Activated naive CD4-positive, alpha-beta T cell treated with Interleukin-2 at 50 U/mL for 16 hours (primary cell): ENCODE measurements at regions not wholly inside any gene's neighbourhood (a gene's known extent, or its start where the extent isn't known, plus 50 kb on each side); places are given as distances from the start of the nearest gene placed in this dataset.
"Not testable (repeated sequence)": the region's sequence is repeated elsewhere in the genome, so short reads cannot be mapped to it uniquely, and the experiment has no call there.

Source experiments
- DNase-seq: peaks from one replicate; pipeline ENCODE4 v3.0.0-alpha.2; 2020

DNA sequence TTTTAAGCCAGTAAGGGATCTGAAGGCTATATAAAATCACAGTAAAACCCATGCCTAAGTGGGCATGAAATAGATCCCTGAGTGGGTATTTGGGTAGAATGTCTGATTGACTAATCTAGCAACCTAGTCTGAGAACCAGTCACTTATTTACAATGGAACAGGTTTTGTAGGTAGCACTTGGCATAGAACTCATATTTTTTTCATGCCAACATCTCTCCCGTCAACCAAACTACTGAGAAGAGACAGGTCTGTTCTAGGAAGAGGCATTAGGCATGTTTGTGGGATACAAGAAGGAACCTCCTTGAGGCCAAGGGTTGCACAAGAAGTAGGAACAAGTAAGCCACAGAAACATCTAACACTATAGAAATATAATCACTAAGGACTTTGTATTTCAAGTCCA is 840.4 kb upstream of the TENM4 start:
- no peak for DNase-seq

DNA sequence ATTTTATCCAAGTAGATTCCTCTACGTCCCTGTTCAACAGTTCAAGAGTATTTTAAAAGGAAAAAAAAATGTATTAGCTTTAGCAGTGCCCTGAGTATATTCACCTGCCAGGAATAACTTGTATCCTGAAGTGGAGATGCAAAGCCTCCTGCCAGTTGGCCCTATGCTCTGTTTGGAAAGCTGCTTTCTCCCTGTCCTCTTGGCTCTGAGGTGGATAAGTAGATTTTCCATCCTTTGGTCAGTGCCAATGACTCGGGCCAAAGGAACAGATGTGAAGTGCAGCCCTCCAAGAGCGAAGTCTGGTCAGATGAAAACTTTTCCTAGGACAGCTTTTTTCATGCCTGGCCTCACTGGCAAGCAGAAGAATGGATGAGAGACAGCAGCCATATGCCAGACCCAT is 839.9 kb upstream of the TENM4 start:
- DNase-seq: no peak

DNA sequence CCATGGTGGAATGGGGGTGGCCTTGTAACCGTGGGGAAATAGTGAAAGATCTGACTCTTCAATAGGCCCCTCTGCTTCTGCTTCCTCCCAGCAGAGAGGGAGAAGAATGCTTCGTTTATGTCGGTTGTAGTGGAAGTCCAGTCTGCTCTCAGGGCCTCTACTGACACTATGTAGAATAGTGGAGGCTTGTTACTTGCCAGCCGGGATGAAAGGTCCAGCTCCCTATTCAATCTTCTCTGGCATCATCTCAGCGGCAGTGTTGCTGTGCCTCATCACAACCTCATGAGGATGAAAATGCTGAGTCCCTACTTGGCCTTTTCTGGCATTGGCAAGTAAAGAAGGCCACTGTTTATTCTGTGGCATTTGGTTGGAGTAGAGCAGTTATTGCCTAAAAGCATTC is 820.9 kb upstream of the TENM4 start:
- DNase-seq: no peak

DNA sequence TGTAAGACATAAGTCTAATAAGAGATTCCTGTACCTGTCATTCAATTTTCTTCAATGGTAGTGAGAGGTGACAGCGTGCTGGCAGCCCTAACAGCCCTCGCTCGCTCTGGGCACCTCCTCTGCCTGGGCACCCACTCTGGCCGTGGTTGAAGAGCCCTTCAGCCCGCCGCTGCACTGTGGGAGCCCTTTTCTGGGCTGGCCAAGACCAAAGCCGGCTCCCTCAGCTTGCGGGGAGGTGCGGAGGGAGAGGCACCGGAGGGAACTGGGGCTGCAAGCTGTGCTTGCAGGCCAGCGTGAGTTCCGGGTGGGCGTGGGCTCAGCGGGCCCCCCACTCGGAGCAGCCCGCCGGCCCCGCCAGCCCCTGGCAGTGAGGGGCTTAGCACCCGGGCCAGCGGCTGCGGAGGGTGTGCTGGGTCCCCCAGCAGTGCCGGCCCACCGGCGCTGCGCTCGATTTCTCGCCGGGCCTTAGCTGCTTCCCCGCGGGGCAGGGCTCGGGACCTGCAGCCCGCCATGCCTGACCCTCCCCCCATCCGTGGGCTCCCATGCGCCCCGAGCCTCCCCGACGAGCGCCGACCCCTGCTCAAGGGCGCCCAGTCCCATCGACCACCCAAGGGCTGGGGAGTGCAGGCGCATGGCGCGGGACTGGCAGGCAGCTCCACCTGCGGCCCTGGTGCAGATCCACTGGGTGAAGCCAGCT is 816.6 kb upstream of the TENM4 start:
- DNase-seq: not testable (repeated sequence)

DNA sequence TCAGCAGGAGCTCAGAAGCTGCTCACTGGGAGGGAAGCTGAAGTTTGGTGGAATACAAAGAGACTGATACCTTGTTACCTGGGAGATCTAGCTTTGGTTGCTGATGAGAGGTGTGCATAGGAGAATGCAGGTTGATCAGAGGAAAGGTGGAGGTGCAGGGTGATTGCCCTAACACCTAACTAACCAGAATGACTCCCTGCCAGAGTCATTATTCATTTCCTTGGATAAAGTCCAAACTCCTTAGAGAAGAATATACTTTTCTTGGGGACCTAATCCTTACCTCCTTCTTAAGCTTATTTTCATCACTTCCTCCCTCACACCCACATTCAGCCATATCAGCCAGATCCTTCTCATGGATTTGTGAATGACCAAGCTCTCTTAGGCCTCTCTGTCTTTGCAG is 814.2 kb upstream of the TENM4 start:
- DNase-seq: no peak

DNA sequence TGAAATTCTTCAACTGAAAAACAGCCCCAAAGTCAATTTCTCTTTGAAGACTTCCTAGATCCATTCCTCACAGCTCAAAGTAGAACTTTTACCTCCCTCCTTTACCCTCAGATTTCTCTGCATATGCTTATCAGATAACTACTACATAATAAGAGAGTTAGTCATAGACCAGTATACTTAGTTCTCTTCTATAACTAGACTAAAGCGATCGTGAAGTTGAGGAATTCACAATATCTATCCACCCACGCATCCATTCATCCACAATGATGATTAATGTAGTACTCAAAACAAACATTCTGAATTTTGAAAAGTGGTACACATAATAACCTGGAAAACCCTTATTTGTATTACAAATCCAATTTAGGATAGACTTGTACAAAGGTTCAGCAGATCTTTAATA is 800.9 kb upstream of the TENM4 start:
- no peak for DNase-seq

DNA sequence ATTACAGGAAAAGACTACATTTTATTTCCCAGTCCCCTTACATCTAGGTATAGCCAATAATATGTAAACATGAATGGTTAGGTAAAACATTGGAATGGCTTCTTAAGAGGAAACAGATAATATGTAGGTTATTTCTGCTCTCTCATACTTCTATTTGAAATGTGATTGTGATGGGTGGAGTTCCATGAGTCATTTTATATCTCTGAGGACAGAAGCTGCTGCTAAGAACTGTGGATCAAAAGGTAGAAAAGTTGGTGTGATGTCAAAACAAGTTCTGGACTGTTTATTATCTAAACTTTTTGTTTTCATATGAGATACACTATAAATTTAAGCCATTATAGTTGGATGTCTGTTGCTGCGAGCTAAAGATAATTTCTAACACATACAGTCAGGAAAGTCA is 799.4 kb upstream of the TENM4 start:
- no peak for DNase-seq

DNA sequence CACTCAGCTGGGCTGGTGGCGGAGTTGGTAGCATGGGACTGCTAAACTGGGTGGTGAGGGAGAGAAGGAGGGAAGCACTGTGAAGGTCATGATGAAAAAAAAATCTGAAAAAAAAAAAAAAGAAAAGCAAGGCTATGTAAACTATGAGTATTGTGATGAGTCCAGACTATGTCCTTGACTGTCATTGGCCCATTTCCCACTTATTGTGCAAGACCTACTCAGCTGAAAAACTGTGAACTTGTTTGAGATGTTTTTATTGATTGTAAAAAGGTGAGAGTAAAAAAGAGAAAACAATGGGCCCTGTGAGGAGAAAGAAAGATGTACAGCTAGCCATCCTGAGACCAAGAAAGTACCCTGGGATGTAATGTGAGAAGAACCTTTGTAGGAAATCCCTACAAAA is 798.4 kb upstream of the TENM4 start:
- DNase-seq: no peak

DNA sequence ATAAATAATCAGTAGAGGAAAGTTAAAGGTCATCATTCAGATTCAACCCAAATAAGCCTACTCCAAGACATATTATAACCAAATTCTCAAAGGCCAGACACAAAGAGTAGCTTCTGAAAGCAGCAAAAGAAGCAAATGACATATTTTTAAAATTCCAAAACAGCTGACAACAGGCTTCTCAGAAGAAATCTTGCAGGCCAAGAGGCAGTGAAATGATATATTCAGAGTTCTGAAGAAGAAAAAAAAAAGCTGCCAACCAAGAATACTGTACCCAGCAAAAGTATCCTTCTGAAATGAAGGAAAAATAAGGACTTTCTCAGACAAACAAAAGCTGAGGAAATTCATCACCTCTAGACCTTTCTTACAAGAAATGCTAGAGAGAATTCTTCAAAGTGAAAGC is 787.1 kb upstream of the TENM4 start:
- DNase-seq: no peak

DNA sequence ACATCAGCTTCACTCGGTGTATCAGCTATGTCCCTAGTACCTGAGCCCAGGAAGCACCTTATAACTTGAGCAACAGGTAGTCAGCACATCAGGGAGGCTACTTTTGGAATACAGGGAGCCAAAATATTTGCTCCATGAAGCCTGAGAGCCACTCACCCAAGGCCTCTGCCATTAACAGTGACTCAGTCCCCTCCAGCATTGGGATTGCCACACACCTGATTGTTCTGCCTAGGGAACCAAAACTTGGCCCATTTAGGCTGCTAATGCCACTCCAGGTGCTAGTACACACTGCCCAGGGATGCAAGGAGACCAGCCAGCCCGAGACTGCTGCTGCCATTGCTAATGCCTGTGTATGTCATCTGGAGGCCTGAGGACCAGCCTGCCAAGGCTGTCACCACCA is 773.6 kb upstream of the TENM4 start:
- DNase-seq: no peak

DNA sequence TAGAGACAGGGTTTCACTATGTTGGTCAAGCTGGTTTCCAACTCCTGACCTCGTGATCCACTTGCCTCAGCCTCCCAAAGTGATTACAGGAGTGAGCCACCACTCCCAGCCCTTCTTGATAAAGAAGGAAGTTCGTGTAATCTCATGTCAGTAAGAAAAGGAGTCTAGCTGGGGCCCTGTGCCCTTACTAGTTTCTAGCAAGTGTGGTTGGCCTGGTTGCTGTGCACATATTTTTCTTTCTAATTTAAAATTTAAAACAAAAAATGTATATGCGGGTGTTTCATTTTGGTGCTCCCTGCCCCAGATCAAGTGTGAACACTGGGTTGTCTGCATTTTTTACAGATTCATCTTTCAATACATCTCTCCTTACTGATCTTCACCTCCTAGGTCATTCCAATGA is 770.8 kb upstream of the TENM4 start:
- no peak for DNase-seq

DNA sequence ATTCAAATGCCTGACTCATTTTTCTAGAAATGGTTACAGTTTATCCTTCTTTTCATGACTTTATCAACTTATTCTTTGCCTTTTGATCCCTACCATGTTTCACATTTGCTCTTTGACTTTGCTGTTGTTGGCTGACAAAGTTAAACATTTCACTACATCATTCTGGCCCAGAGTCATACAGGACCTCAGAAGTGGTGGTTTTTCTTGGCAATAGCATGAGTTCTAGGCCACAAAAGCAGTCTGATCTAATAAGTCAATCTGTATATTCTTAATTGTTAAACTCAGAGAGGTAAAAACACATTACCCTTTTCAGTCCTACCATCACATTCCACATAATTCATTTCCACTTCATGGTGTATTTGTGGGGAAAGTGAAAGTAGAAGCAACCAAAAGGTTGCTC is 763.2 kb upstream of the TENM4 start:
- DNase-seq: no peak

DNA sequence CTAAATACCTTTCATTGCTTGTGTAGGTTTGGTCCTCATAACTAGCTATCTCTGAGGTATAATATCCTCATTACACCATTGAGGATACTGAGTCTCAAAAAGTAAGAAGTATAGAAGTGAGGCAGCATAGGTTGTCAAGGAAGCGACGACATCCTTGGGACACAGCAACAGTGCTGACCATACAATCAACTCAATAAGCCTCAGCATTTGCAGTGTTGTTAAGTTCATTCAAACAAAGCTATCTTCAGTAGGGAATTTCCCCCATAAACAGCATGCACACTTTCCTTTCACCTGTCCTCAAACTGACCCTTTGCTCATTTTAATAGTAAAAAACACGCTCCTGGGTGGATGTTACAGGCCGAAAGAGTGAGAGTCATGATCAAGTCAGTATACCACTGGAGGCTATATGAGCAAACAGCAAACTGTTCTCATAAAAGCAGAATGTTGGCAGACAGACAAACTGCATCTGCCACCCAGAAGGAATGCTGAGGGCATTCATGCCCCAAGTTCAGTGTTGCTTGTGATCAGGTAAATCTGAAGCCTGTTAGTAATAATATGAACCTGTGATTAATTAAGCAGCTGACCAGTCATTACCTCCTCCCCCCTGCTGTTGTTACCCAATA is 756.2 kb upstream of the TENM4 start:
- no peak for DNase-seq

DNA sequence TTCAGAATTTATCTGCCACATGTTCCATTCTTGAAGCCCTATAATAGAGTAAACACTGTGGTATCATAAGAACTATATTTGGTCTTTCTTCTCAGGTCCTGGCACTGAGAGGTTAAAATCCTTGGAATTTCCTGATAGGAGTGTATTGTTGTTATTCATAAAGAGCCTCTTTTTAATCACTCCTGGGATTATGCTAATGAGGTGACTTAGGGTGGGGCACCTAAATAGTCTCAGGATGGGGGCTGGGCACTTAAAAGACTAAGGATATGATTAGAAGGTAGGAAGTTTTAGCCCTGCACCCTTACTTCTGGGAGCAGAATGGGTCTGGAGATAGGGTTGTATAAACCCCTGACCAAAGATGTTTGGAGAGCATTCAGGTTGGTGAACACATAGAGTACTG is 755.2 kb upstream of the TENM4 start:
- no peak for DNase-seq

DNA sequence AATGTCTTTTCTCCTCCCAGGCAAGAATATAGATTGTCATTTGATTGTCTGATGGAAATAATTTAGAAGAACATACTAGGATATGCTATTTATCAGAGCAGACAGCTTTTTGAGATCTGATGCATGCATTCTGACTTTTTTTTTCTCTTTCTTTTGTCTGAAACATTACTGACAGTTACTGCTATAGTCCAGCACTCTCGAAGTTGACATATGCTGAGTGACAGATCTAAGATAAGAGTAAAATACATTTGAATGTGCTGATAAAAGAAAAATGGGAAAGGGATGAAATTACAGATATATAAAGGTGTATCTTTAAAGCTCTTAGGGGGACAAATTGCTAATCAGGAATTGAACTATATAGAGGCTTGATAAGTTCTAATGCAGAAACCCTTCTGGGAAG is 753.8 kb upstream of the TENM4 start:
- no peak for DNase-seq

DNA sequence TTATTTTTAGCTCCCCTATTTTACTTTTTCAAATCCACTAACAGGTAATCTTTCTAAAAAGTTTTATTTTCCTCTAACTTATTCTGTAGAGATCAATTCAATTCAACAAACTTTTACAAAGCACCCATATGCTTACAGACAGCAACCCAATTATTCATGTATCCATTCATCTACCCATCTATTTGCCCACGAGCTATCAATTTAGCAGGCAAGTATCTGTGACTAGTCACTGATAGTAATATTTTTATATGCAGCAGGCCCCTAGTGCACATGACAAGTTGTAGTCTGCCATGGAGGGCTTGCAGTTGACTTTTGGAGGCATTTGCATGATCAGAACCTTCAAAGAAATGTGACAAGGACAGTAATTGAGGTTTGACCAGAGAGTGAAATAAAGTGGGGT is 753.2 kb upstream of the TENM4 start:
- DNase-seq: no peak

DNA sequence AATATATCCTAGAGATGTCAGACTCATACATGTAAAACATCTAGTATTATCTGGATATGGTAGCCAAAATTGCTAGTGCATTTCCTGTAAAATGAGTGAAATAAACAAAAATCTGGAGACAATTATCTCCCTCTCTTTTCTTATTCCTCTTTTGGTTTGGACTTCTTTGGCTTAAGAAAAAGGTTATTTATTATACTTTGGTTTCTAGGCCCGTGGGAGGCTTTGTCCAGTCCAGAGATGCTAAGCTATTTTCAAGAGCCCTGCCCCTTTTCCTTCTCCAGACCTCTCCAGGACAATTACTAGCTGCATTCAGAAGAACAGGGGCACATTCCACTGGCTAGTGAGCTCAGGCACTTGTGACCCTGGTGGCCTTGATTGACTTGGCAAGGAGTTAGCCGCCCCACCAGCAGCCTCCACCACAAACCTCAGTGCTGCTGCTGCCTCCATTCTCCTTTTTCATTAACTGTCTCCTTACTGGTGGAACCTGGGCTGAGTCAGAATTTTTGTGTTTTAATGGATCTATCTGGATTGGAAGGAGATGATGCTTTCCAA is 747.3 kb upstream of the TENM4 start:
- no peak for DNase-seq

DNA sequence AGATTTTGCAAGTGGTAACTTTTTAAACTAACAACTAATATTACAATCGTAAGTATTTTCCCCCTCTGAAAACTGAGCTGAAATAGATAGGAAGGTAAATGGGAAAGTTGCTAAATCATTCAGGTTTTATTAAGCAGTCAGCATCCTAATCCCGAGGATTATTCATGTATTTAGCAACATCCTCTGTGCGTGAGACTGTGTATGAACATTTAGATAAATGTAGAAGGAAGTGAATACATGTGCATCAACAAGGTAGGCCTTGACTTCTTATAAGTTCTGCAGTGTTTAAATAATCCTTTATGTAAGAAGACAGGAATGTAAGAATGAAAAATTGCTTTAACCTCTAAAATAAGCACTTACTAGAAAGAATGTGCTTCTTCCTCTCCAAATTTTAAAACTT is 745.9 kb upstream of the TENM4 start:
- DNase-seq: no peak

DNA sequence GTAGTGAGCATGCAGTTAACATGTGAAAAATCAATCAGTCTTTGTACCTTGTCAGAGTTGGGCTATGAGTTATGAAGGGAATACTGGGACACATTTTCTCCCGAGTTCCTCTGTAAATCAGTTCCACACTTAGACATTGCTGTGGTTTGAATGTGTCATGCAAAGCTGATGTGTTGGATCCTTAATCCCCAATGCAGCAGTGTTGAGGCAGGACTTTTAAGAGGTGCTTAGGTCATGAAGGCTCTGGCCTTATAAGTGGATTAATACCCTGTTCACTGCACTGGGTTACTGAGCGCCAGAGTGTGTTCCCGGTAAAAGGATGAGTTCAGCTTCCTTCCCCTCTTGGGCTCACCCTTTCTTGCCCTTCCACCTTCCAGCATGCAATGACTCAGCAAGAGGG is 742.1 kb upstream of the TENM4 start:
- no peak for DNase-seq

DNA sequence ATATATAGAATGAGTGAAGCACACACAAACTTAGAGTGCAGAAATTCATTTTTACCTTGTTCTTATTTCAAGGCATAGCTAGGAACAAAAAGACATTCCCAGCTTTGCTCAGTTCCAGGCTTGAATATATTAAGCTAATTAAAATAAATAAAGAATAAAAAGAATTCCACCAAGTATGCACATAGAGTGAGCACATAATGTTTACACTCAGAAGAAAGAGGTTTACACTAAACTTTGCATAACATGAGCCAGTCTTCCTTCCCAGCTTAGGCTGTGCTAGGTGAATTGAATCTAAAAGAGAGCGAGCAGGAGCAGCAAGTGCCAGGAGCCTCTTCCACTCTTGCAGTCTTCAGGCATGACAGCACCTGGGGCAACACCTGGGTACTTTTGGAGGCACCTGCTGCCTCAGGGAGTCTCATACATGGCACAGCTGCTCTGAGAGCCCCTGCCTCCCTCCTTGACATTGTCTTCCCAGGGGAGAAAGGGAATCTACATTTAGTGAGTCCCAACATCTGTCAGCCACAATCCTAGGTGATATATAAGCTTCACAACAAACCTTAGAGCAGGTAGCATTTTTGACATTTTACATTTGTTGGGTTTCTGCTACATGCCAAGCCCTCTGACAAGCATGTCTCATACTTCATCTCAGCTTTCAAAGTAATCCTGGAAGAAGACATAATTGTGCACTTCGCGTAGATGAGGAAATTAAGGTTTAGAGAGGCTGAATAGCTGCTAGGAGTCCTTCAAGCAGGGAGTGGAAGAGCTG is 732.7 kb upstream of the TENM4 start:
- DNase-seq: no peak

DNA sequence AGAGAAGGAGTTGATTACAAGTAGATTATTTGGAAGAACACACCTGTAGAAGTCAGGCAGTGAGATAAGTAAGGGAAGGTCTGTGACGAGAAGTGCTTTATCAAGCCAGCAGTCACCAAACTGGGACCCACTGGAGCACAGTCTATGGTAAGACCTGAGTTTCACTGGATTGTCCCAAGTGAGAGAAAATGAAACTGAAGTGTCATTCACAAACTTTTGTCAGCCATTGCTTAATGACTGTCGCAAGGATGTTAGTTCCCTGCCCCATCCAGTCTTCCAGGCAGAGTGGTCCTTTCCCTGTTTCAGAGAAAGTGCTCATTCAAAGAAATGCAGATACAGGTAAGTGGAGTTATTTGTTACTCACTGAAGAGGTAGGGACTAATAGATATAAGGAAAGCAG is 728.0 kb upstream of the TENM4 start:
- no peak for DNase-seq

DNA sequence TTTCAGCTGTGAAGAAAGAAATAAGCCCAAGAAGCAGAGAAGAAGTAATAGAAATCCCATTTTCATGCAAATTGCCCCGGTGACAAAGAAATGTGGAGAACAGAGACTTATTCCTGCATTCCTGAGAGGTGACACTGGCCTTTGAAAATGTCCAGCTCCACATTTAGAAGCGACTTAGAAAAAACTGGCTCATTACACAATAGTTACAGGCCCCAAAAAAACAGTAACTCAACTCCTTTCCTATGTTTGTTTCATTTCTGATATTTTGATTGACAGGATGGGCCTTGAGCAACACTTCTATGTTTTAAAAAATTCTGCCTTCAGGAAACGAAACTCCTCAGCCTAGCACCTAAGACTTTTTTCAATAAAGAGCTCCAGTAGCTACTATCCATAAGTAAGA is 726.9 kb upstream of the TENM4 start:
- DNase-seq: no peak

DNA sequence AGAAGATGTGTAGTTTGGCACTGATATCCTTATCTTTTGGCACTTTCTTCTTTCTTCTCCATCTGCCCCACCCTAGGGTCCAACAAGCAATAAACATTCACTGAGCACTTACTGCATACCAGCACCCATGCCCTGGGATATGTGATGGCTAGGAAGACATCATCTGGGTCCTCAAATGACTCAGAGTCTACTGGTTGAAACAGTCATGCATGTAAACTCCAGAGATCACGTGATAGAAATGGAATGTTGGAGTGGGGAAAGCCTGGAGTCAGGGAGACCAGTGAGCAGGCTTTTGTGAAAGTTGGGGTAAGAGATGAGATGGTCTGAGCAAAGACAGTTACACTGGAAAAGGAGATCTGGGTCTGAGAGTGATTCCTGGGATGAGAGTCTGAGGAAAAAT is 724.9 kb upstream of the TENM4 start:
- no peak for DNase-seq

DNA sequence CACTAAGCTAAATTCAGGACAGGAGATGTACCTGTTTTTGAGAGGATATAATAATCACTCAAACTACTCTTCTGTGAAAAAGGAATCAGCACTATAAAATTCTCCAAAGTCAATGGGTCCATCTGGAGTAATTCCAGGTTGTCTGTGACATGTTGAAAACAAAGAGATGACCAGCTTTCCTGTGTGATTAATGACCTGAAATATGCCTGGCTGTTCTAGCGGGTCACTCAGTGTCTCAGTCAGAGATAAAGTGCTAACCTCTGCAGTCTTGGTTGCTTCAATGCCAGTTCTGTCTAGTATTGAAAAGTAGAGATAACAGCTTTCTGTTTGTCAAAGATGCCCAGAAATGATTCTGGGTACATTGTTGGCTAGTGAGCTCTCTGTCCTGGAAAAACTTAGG is 722.6 kb upstream of the TENM4 start:
- DNase-seq: no peak
